ENCODE measurements at regions not wholly inside any gene's neighbourhood (a gene's known extent, or its start where the extent isn't known, plus 50 kb on each side); places are given as distances from the start of the nearest gene placed in this dataset.

DNA sequence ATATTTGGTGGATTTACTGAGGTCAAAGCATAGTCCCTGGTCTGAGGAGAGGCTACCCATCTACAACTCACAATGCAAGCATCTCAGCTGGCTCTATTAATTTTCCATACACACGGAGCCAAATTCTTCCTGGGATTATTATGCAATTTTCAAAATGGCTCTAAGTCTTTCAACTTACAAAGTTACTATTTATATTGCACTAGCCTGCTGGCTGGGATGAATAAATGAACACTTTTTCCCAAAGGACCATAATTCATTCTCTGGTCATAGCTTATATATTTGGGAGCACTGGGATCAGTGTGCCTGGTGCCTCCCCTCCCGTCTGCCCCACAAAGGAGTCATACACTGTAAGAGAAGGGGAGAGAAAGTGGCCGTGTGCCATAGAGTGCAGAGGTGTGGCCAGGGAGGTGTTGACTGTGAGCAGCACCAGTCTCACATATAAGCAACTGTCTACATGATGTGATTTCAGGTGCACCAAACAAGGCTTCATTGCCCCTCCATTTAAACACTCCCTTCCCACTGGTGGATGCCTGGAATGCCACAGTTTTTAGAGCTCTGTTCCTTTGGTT lies 88.6 kb downstream of the ZNF92 start:
- TF ChIP-seq, protein P1, sequence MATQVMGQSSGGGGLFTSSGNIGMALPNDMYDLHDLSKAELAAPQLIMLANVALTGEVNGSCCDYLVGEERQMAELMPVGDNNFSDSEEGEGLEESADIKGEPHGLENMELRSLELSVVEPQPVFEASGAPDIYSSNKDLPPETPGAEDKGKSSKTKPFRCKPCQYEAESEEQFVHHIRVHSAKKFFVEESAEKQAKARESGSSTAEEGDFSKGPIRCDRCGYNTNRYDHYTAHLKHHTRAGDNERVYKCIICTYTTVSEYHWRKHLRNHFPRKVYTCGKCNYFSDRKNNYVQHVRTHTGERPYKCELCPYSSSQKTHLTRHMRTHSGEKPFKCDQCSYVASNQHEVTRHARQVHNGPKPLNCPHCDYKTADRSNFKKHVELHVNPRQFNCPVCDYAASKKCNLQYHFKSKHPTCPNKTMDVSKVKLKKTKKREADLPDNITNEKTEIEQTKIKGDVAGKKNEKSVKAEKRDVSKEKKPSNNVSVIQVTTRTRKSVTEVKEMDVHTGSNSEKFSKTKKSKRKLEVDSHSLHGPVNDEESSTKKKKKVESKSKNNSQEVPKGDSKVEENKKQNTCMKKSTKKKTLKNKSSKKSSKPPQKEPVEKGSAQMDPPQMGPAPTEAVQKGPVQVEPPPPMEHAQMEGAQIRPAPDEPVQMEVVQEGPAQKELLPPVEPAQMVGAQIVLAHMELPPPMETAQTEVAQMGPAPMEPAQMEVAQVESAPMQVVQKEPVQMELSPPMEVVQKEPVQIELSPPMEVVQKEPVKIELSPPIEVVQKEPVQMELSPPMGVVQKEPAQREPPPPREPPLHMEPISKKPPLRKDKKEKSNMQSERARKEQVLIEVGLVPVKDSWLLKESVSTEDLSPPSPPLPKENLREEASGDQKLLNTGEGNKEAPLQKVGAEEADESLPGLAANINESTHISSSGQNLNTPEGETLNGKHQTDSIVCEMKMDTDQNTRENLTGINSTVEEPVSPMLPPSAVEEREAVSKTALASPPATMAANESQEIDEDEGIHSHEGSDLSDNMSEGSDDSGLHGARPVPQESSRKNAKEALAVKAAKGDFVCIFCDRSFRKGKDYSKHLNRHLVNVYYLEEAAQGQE (IDR thresholded peaks at IDR 0.05; ENCODE audit: low read depth, low read length): no peak
- TF ChIP-seq, protein P2, sequence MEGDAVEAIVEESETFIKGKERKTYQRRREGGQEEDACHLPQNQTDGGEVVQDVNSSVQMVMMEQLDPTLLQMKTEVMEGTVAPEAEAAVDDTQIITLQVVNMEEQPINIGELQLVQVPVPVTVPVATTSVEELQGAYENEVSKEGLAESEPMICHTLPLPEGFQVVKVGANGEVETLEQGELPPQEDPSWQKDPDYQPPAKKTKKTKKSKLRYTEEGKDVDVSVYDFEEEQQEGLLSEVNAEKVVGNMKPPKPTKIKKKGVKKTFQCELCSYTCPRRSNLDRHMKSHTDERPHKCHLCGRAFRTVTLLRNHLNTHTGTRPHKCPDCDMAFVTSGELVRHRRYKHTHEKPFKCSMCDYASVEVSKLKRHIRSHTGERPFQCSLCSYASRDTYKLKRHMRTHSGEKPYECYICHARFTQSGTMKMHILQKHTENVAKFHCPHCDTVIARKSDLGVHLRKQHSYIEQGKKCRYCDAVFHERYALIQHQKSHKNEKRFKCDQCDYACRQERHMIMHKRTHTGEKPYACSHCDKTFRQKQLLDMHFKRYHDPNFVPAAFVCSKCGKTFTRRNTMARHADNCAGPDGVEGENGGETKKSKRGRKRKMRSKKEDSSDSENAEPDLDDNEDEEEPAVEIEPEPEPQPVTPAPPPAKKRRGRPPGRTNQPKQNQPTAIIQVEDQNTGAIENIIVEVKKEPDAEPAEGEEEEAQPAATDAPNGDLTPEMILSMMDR (IDR thresholded peaks at IDR 0.05): no peak
- TF ChIP-seq, protein P3, sequence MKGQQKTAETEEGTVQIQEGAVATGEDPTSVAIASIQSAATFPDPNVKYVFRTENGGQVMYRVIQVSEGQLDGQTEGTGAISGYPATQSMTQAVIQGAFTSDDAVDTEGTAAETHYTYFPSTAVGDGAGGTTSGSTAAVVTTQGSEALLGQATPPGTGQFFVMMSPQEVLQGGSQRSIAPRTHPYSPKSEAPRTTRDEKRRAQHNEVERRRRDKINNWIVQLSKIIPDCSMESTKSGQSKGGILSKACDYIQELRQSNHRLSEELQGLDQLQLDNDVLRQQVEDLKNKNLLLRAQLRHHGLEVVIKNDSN (IDR thresholded peaks at IDR 0.05; ENCODE audit: borderline replicate concordance, low read depth): no peak
- TF ChIP-seq, protein P4, sequence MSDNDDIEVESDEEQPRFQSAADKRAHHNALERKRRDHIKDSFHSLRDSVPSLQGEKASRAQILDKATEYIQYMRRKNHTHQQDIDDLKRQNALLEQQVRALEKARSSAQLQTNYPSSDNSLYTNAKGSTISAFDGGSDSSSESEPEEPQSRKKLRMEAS (IDR thresholded peaks at IDR 0.05; ENCODE audit: low read depth): no peak
- no peak for TF ChIP-seq GABPA (IDR thresholded peaks at IDR 0.05; ENCODE audit: low read depth)

All from SK-N-SH (cell line).